Midbrain (tissue), 1 donor: ENCODE measurements at regions not wholly inside any gene's neighbourhood (a gene's known extent, or its start where the extent isn't known, plus 50 kb on each side); places are given as distances from the start of the nearest gene placed in this dataset.

Experiments
- DNase-seq: peaks from one replicate; lab custom pipeline; 2025; lab: John Stamatoyannopoulos, UW

DNA sequence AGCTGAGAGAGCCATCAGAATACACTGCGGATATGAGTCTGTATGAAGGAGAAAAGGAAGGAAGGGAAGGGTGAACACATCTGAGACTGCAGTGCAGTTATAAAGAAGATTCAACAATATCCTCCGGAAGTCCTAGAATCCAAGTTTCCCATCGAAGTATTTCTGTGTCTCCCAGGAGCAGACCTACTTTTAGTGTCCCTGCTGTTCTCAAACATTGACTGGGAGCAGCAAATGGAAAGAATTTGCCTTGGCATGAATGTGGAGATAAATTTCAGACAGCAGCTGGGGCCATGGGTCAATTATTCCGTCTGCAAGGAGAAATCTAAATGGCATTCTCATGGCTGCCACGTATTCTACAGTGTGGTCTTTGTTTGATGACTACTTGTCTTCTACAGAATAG lies 478.1 kb upstream of the SMC2 start:
- peak; percentile 1 for DNase-seq

DNA sequence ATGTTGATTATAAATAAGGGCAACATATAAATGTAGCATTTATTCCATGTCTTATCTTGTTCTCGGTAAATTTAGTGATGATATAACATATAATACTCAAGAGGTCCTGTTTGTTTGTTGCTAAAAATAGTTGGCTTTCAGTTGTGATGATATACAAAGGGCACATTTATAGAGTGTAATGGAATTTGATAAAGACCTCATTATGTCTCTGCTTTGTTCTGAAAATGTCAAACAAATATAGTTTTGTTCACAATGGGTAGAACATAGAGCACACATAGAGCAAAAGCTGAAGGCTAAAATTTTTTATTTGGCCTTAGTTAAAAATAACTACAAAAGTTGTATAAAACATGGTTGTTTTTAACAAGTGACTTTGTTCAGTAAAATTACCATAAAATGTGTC lies 477.1 kb upstream of the SMC2 start:
- DNase-seq: peak; percentile 47

DNA sequence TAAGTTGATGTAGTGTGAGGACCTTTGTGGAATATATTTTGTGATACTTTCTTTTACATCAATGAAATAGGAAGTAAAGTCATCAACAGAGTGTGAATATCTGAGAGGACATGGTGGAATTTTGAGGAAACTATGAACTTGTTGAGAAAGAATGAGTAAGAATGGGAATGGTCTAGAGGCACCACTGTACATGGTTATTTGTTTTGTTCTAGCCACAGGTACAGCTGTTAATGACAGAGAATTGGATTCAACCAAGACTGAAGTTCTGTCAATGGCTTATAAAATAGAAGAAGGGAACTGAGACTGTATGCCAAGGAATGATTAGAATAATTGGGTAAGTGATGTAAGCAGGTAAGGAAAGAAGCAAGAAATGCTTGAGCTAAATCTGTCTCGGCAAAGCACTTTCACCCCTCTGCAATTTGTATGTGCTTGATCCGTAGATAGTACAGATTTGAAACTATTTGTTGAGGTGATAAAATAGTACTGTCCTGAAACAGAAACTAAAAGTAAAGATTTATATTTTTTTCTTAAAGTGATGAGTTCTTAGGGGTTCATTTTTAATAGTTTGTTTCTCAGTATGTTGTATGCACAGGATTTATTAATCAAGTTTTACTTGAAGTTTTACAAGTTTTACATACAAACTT lies 468.8 kb upstream of the SMC2 start:
- DNase-seq: no peak

DNA sequence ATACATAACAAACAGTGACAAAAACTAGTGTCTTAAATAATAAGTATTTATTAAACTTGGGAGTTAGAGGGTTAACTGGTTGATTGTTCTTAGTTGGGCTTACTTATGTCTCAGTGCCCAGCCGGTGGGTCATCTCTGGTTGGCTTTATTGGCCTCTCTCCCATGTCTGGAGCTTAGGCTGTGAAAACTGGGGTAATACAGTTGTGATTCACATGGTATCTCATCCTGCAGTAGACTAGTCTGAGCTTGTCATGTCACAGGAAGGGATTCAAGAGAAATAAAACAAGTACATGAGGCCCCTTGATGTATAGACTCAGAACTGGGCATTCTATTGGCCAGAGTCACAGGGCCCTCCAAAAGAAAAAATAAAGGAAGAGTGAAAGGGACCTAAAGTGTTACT lies 466.4 kb upstream of the SMC2 start:
- DNase-seq: no peak

DNA sequence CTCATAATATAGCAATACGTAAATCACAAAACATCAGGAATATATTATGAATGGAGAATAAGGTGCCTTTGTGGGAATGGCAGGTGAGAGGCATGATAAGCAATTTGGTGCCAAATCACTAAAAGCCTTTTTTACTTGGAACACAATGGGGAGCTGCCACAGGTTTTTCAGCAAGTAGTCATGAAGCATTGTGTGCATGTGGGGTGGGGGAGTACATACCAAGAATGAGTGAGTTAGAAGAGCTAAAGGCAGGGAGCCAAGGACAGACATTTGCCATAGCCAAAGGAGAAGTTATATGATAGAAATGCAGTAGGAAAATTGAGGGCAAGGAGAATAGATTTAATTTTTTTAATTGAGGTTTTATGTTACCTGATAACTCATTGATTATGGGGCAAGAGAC lies 445.0 kb upstream of the SMC2 start:
- DNase-seq: no peak

DNA sequence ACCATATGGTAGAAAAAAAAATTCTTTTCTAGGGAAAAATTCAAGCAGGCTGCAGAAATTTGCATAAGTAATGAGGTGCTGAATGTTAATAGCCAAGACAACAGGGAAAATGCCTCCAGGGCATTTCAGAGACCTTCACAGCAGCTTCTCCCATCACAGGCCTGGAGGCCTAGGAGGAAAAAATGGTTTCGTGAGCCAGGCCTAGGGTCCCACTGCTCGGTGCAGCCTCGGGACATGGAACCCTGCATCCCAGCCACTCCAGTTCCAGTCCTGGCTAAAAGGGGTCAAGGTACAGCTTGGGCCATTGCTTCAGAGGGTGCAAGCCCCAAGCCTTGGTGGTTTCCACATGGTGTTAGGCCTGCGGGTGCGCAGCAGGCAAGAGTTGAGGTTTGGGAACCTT lies 436.0 kb upstream of the SMC2 start:
- no peak for DNase-seq

DNA sequence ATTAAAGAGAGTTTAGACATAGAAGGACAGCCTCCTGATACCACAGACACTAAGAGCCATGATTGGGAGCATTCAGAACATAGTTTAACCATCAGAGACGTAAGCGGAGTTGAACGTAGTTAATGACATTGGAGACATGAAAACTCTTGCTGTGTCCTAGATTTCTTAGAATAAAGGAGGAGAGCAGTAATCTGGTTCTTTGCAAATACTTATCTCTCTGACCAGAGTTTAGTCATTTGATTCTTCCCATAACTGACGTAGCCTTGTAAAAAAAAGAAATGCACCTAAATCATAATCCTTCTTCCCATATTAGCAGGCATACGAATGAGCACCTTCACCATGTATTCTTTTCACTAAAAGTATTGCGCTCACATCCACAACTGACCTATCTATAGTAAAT lies 433.3 kb upstream of the SMC2 start:
- no peak for DNase-seq

DNA sequence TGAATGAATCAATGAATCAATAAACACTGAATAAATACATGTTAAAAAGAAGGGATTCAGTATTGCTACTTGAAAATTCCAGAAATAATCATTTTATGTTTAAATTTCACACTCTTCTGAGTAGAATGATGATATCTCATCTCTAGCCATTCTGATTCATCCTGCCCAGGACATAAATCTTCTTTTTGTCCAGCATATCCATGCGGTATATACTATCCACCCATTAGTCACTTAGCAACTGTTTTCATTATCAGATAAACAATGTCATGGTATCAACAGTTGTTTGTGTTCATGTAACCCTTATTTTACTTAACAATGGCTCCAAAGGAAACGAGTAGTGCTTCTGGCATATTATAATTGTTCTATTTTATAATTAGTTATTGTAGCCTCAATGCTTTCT lies 432.4 kb upstream of the SMC2 start:
- no peak for DNase-seq

DNA sequence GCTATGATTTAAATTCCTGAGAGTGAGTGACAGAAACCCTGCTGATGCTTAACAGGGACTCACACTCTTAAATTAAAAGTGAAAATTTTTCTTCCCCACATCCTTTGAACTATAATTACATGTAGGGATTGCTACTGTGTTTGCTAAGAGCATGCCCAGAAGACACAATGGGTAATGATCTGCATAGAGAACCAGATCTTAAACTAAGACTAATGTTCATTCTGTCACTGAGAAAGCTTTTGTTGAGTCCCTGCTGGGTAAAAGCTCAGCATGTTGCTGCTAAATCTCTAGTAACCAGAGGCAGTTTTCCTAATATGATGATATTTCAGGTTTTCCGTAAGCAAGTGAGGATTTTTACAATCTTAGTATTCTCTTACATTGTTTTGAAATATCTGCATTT lies 424.8 kb upstream of the SMC2 start:
- DNase-seq: no peak

DNA sequence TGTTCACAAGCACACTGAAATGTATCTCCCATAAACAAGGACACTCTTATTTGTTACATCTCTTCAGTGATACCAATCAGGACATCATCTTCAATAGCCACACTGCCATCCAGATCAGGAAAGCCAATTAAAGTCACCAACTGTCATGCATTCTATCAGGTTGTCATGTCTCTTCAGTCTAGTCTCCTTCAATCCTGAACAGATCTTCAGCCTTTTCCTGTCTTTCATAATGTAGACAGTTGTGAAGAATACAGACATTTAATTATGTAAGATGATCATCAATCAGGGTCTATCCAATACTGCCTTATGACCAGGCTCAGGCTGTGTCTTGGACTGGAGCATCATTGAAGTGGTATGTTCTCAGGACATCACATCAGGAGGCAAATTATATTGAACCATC lies 419.8 kb upstream of the SMC2 start:
- no peak for DNase-seq

DNA sequence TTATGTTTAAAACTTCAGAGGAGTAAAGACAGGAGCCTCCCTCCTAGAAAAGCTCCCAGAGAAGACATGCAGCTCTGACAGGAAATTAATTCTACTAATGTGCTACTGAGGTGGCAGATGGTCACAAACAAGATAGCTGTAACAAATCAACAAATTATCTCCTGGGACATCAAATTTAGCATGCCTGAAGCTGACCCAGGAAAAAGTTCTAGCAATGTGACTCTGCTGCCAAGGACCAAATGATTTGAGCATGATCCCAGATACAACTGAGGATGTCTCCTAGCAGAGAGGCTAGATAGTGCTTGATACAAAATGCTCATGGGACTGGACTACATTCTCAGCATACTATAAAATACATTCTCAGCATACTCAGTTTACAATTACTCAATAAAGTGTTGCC lies 413.5 kb upstream of the SMC2 start:
- DNase-seq: no peak

DNA sequence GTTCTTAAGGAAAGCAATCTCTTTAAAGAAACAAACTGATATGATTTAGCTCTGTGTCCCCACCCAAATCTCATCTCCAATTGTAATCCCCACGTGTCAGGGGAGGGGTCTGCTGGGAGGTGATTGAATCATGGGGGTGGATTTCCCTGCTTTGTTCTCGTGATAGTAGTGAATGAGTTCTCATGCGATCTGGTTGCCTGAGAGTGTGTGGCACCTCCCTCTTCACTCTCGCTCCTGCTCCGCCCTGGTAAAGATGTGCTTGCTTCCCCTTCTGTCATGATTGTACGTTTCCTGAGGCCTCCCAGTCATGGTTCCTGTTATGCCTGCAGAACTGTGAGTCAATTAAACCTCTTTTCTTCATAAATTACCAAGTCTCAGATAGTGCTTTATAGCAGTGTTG lies 412.7 kb upstream of the SMC2 start:
- DNase-seq: no peak

DNA sequence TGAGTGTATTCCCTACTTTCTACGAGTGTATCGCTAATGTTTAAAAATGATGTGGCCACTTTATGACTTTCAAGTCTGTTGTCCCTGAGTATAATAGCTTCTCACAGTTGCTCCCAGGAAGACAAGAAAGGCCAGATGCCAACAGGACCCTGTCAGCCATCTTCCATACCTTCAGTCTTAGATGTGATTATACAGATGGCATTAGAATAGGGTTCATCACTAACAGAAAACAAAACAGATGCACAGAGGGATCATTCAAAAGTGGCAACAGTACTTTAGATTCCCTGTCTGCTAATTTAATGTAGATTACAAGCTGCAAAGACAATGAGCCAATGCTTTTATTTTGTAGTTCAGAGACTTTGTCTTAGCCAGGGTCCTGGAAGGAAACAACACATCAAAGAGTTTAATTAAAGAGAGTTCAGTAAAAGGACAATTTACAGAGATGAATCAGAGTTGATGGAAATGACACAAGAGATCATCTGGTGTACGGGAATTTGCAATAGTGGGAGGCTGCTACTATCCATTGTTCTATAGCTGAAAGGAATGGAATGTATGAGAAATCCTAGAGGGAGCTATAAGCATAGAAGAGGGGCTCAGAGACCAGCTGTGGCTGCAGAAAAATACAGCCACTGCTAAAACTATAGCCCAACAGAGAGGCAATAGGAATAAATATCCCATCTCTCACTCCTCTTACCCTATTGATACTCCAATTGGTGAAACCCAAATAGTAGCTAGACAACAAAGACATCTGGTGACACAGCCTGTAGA lies 393.7 kb upstream of the SMC2 start:
- no peak for DNase-seq

DNA sequence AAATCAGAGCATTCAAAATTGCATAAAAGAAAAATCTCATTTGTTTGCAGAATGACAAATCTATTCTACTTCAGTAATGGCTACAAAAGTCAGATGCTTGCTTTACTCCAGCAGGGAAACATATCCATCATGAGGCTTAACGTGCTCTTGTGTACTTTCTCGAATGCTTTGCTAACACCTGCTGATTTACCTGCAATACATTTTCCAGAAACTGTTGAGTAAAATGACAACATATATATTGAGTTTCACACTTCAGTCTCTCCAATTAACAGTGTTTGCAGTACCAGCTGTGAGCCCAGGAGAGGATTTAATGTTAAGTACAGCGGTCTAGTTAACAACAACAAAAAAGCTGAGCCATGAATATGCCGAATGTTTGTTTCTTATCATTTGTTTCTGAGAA lies 391.5 kb upstream of the SMC2 start:
- no peak for DNase-seq

DNA sequence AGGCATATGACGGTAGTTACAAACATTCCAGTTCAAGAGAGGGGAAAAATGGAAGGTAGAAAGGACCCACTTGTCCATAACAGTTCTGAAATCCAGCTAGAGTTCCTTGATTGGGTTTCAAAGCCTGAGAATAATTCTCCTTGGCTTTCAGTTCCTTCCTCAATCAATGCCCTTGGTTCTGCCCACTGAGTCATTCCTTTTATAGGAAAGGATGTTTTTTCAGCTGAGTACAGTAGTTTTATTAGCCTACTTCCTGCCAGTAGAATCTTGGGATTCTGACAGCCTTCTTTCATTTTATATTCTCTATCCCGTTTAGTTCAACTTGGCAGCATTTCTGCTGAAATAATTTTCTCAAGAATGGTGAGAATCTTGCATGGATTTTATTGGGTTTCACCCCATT lies 386.9 kb upstream of the SMC2 start:
- DNase-seq: no peak

DNA sequence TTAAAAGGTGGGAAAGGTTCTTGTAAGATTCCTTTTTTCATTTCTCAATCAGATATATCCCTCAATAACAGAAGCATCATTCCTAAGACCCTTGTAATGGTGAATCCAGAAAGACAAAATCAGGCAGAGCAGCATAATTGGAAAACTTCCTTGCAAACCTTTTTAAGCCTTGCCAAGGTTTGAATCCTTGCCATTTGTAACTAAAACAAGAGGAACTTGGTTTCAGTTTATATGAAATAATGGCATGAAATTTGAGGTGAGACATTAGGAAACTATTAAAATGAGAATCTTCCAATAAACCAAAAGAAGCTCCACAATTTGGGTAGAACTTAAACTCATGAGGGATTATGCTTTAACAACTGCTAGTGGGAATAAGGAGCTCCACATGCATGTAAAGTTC lies 384.7 kb upstream of the SMC2 start:
- no peak for DNase-seq

DNA sequence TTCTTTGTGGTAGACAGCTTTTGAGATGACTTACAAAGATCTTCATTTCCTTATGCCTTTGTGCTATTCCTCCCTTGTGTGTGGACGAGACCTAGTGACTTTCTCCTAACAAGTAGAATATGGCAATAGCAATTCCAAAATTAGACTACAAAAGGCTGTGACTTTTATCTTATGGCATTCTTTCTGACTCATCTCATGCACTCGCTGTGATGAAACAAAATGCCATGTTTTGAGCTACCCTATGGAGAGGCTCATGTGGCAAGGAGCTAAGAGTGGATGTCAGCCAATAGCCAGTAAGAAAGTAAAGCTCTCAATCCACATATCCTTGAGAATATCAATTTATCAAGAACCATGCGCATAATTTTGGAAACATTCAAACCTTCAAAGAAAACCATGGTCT lies 380.5 kb upstream of the SMC2 start:
- no peak for DNase-seq

DNA sequence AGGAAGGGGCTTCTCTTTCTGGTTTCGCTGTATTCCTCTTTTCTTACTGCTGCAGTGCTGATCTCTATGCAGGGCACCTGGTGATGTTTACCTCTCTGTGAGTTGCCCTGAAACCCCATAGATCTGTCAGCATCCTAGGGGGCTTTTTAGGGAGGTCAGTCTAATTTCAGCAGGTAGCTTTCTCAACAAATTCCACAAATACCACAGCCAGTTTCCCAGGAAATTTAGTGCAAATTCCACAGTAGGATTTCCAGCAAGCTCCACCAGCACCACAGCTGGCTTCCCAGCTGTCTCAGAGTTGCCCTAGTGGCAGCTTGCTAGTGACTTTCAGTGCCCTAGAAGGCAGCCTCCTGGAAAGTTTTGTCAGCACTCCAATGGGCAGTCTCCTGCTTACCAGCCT lies 379.1 kb upstream of the SMC2 start:
- no peak for DNase-seq

DNA sequence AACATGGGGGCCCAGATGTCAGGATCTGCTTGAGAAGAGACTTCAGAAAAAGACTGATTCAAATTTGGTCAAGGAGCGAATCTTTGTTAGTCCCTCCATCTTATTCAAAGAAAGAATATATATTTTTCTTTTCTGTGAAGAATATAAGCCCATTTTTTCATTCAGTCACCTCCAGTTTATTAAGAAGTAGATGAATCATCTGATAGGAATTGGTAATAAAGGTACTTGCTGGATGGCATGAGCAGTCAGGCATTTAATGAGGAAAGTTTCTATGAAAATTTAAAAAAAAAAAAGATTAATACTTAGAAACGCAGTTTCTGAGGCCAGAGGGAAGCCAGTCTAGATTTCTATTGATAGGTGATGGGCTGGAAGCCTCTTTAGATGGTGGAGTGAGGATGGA lies 373.1 kb upstream of the SMC2 start:
- no peak for DNase-seq

DNA sequence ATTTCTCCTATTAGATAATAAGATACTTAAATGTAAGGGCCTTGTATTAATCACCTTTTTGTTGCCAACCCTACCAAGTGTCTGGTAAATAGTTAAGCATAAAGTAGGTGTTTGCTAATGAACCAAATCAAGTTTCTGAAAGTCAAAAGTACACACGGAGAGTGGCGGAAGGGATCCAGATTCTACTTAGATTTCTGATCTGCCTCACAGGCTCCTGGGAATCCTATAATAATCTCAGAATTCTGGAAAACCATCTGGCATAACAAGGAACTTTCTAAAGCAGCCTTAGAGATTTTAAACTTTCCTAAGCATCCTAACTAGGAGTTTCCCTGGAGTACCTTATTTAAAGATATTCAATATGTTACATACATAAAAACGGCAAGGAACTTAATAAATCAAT lies 363.2 kb upstream of the SMC2 start:
- no peak for DNase-seq

DNA sequence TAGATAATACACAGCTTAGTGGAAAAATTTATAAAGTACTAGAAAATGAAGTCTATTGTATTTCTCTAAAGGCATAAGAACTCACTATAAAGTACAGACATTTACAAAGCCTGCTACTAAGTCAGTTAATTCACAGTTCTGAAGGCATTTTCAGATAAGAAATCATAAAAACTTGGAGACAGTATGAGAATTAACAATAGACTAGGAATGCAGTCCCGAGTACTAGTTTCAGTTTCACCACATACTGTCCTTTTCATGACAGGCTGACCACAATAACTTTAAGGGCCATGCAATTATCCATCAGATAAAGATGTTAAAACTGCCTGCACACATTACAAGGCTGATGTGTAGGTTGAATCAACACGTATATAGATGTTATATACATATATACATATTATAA lies 362.6 kb upstream of the SMC2 start:
- DNase-seq: no peak

DNA sequence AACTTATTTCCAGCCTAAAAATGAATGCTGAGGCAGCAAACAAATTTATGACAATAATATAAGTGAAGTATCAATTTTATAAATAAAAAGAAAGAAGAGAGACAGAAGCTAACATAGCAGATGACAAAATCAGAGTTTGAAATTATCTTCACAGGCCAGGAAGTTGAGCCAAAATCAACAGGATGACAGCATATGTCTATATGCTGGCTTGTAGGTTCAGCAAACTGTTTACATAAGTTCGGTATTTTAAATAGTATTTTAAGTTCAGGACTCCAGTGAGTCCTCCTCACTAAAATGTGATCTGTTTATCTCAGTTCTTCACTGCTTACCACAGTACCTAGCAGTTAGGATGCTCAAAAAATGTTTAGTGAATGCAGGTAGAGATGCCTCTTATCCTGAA lies 359.6 kb upstream of the SMC2 start:
- no peak for DNase-seq

DNA sequence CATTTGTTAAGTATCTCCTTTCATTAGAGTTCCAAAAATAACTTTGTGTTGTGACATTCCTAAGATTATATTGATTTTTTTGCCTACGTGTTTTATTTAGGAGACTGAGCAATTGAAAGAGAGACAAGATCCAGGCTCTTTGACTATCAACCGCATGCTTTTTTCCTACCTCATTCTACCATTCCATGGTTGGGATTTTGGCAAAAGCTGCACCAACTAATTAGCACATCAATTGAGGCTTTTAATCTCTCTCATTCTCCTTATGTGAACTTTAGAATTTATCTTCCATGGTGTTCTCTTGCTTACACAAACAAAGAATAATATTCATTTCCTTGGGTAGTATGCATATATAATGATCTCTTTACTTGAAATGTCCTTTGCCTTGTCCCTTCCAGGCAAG lies 338.7 kb upstream of the SMC2 start:
- DNase-seq: no peak

DNA sequence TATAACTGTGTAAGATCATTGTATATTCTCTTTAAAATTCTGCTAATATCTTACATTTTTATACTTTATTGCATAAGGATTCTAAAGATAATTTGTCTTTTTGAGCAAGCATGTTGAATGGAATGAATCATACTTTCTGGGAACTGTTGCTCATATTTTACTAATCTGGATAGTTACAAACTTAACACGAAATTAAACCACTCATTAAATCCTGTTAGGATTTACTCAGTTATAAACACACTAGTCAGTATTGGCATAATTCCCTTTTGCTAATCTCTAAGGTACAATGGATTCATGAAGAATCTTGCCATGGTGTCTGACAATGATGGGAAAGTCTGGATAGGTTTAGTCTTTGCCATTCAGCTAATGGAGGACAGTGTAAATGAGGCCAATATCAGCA lies 338.1 kb upstream of the SMC2 start:
- DNase-seq: no peak
